Fibroblast of skin of left quadriceps (primary cell): ENCODE measurements at regions not wholly inside any gene's neighbourhood (a gene's known extent, or its start where the extent isn't known, plus 50 kb on each side); places are given as distances from the start of the nearest gene placed in this dataset.
"Not testable (repeated sequence)": the region's sequence is repeated elsewhere in the genome, so short reads cannot be mapped to it uniquely, and the experiment has no call there.

Experiments used
- DNase-seq, 2 experiments: peaks; one replicate each; pipeline ENCODE4 v3.0.0-alpha.2; 2013; ENCODE audit warnings: low read depth in 2 of 2

DNA sequence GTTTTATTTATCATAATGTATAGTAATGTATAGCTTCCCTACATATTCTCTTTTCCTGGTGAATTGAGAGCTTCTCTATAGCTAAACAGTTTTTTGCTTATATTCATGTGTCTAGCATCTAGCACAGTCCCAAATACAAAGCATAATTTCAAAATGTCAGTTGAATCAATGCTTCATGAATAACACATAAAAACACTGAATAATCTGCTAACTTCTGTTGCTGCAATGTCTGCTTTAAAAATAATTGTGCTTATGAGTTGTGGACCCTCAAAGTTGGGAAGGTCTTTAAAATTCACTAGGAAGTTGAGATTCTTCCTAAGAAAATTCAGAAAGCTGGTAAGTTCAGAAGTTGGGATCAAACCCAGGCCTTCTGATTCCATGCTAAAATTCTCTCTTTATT, 600.9 kb upstream of the FAM98A start:
- DNase-seq = no peak

DNA sequence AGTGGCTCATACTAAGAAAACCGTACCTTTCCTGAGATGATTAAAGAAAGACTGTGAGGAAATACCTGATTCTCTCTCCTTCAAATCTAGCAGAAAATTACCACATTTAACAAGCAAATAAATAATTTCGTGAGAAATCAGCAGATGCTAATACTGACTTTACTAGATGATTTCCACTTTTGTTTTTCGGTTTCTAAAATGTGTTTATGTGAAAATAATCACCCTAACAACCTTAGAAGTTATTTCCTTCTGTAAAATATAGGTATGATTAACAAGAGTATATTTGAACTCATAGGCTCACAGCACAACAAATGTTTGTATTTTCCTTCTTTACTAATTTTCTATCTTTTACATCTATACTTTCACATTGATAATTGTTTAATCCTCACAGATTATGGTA, 594.1 kb upstream of the FAM98A start:
- no peak for DNase-seq

DNA sequence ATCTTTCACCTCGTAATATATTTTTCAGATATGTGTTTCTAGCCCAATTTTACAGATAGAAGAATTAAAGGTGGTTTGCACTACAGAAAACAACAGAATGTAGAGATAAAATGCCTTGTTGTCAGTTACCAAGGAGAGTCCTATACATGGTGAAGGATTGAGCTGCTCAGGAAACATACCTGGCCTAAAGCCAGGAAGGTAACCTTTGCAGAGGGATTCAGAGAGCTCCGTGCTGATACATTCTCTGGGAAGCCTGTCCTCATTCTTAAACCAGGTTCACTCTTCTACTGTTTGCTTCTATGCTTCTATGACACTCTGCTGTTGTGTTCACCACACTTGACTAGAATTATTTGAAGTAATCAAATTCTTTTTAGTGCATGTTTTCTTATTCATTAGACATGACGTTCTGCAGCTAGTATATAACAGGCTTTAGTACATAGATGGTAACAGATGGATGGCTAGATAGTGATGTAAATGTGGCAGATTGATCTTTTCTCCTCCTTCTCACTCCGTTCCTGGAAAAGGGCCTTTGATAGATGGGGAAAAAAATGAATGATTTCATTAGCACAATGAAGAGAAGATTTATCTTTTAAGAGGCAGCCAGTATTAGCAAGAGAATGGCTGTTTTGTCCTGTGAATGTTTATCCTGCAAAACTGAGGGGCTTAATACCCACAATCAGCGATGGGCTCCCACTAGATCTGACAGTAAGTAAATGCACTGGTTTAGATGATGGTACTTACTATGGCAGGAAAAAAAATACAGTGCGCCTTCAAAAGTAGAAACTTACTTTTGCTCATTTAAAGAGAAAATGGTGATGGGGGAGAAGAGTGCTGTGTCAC, 589.6 kb upstream of the FAM98A start:
- DNase-seq = no peak

DNA sequence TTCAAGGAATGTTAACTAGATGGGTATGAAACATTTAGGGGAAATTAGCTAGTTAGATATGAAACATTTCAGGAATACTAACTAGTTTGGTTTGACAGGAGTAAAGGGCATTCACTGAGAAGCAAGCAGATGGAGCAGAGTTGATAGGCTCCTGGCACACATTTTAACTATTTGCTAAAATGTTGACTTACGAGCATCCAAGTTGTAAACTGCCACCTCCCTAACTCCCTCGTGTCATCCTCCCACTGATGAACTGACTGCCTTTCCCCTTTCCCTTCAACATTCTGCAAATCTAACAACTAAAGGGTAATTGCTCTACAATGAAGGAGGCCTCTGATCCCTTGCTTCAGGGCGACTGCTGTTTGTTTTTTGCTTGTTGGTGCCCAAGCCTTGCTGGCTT, 580.4 kb upstream of the FAM98A start:
- DNase-seq = no peak

DNA sequence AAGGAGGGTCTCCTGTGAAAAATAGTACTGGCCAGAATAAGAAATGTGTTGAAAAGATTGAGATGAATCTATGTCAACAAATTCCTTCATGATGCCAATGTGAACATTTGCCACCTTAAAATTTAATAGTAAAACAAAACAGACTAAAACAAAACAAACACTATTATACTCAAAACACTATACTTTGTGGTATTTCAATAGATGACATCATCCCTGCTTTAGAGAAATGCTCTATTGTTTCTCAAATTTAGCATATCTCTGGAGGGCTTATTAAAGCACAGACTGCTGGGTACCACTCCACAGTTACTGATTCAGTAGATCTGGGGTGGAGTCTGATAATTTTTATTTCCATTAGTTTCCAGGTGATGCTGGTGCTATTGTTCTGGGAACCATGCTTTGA, 579.4 kb upstream of the FAM98A start:
- no peak for DNase-seq

DNA sequence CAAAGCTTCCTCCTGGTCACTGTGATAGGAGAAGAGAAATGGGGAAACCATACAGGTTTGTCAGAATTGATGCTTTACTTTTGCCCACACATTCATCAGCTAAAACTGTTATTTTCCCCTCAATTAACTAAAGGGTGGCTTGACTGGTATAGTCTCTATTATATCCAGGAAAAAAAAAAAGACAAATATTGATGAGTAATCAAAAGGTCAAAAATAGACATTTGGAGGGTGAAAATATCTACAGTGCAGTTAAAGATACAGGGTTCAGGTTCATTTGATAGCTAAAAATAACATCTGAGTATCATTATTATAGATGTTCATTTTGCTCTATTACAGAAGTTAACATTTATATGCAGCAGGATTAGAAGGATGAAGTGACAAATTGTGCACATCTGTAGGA, 577.6 kb upstream of the FAM98A start:
- DNase-seq = no peak

DNA sequence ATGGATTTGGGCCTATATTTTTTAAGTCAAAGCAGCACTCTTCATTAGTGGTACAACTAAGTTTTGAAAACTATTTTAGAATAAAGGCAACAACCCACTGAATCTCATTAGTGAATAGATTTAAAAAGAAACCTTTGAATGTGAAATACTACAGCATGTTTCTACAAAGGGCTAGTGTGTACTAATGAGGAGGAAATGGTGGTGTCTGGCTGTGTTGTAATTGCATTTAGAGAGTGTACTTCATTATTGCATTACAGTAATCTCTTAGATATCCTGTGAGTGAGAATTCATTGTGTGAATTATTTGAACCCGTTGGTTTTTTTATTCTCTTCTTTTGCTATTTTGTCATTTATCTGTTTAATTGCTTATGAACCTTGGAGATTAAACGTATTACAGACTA, 575.4 kb upstream of the FAM98A start:
- no peak for DNase-seq

DNA sequence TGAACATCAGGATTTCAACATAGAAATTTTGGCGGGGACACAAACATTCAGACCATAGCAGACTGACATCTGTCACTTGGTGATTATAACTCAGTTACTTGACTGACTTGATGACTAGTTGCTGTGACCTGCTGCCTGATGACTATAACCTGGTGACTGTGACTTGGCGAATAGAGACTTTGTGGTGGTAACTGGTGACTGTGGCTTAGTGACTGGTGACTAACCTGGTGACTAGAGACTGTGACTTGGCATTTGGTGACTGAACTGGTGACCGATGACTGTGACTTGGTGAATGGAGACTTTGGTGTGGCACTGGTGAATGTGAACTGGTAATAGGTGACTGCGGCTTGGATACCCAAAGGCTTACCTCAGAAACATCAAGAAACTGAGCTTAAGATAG, 563.1 kb upstream of the FAM98A start:
- no peak for DNase-seq

DNA sequence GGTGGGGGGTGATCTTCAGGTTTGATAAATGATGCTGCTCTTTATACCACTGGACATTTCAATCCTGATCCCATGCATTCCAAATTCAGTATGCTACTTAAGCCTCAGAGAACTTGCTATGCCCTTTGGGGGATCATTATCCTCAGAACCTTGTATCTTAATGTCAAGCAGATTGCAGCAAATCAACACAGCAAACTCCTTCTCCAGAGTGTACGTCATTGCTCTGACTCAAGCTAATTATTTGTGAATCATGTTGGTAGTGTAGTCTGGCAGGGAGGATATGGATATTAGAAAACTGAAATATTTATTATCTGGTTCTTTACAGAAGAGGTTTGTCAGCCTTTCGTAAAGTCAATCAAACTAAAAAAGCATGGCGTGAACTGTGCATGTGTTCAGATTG, 562.5 kb upstream of the FAM98A start:
- DNase-seq = no peak

DNA sequence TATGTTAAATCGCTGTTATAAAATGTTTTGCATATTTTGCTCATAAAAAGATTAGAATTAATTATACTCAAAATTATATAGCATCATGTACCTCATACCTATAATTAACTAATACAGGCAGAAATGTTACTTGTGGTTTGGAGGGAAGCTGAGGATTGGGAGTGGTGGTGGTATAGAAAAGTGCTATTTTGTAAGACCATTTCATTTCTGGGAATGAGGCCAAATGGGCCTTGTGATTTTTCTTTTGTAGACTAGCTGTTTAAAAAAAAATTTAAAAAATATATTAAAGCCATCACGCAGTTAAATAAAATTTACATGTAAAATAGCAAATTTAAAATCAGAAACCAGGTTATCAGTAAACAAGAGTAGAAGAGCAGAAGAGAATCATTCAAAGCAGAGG, 560.8 kb upstream of the FAM98A start:
- DNase-seq = no peak

DNA sequence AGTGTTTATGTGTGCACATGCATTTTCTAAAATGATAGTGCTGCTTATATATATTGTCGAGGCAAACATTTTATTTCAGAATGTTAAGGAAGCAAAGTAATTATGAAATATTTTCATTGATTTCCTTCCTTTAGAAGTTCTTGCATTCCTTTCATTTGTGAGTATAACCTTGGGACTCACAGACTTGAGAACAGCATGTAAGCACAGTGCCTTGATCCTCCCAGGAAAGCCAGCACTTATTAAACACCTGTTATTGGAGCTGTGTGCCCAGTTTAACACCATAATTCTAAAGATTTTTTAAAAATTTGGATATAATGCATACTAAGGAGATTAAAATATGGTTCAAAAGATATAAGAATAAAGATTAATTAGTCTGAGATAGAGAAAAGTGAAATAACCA, 554.4 kb upstream of the FAM98A start:
- DNase-seq = no peak

DNA sequence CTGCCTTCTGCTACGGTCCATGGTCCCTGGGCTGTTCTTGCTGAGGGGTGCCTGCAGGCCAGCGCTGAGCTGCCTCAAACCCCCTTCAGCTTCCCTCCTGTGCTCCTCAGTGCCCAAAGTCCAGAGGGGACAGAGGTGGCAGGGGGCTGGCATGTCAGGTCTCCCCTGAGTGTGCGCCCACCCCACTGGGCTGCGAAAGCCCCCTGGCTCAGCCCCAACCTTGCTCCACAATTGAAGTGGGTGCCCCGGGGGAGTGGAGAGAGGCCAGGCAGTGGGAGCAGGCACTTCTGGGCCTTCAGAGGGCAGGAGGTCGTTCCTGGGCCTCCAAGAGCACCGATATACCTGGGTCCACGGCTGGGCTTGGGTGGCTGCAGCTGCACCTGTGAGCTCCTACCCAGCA, 548.7 kb upstream of the FAM98A start:
- DNase-seq = no peak

DNA sequence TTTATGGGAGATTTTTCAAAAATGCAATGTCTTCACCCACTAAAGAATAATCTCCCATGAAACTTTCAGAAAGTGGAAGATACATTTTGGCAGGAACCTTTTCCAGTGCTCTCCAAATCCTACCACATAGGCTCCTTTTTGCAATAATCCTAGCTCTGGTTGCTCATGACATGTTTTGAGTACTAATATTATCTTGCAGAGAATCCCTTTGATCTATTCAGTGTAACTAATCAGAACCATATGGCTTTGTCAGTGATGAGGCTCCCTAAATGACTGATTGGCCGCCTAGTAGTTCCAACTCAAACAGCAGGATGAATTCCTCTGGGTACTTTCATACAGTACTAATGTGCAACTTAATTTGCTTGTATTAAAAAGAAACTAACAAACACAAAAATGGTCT, 544.0 kb upstream of the FAM98A start:
- DNase-seq = no peak

DNA sequence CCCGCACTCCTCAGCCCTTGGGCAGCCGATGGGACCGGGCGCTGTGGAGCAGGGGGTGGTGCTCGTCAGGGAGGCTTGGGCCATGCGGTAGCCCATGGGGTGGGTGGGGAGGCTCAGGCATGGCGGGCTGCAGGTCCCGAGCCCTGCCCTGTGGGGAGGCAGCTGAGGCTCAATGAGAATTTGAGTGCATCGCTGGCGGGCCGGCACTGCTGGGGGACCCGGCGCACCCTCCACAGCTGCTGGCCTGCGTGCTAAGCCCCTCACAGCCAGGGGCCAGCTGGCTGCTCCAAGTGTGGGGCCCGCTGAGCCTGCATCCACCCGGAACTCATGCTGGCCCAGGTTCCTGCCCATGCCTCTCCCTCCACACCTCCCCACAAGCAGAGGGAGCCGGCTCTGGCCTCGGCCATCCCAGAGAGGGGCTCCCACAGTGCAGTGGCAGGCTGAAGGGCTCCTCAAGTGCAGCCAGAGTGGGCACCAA, 543.5 kb upstream of the FAM98A start:
- not testable (repeated sequence) for DNase-seq

DNA sequence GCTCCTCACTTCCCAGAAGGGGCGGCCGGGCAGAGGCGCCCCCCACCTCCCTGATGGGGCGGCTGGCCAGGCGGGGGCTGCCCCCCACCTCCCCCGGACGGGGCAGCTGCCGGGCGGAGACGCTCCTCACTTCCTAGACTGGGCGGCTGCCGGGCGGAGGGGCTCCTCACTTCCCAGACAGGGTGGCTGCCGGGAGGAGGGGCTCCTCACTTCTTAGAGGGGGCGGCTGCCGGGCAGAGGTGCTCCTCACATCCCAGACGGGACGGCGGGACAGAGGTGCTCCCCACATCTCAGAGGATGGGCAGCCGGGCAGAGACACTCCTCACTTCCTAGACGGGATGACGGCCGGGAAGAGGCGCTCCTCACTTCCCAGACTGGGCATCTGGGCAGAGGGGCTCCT, 534.0 kb upstream of the FAM98A start:
- not testable (repeated sequence) for DNase-seq

DNA sequence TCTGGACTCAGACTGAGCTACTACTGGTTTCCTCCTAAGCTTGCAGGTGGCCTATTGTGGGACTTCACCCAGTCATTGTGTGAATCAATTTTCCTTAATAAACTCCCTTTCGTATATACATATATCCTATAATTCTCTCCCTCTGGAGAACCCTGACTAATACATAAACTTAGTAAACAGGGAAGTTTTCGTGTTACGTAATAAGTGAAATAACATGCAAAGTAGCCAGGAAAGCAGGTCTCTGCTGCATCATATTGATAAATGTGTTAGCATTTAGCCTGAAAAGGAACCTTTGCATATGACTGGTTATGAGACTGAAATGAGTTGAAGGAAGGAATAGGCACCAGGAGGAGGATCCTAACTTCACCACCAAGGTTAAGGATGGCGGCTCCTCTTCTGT, 527.2 kb upstream of the FAM98A start:
- no peak for DNase-seq

DNA sequence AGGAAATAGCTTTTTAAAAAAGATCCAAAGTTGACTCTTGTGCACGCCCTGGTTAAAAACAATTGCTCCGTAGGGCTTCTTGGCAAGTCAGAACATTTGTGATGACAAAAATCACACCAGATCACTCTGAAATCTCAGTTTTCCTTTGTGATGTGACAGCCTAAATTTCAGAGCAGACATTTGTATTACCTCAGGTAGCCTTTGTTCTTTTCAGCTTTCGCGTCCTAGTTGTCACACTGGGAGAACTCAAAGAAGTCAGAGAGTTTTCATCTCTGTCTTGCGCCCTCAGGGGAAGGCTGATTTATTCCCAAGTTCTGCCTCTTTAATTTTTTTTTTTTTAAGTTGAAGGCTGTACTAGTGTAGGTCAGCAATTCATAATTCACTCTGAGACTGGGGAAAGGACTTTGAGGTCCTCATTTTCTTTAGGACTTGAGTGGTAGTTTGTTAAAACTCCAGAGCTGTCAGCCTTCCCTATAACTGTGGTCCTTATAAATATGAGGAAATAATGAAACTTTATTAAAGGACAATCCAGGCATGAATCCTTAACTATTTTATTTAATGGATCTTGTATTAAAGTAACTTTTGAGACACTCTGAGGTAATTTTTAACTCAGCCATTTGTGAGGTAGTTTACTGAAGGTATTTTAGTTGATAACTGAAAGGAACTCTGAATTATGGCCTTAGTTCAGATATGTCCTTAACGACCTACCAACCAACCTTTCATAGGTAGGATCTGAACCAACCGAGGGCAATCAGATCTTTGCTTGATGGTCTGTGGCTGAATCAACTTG, 525.1 kb upstream of the FAM98A start:
- no peak for DNase-seq

DNA sequence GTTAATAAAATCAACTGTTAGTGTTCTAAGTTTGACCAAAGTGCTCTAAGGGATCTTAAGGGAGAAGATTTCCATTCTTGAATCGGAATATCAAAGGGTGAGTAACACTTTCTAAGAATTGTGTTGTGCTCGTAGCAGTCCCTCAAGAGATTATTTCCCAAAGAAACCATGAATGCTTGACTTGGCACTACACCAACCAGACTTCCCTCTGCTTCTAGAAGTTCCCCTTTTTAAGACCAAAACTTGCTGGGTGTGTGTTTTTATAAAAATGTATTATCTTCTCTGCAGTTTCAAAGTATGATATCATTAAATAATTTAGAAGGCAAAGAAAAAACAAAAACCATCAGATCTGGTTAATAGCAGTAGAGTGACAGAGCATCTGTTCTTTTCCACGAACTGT, 522.0 kb upstream of the FAM98A start:
- DNase-seq = no peak

DNA sequence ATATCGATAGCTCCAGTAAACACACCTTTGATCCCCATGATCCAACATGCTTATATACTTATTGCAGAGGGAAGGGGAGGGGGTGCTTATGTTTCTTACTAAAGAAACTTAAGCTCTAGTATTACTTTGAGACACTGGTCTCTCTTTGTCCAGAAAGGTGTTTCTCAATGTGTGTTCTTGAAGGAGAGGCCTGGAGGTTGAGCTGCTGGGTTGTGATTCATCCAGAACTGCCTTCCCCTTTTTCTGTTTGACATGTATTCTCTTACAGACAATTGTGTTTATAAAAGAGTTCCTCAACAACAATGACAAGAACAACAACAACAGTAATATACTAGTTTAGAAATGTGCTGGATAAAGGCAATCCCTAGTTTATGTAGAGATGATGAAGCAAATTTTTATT, 516.0 kb upstream of the FAM98A start:
- no peak for DNase-seq

DNA sequence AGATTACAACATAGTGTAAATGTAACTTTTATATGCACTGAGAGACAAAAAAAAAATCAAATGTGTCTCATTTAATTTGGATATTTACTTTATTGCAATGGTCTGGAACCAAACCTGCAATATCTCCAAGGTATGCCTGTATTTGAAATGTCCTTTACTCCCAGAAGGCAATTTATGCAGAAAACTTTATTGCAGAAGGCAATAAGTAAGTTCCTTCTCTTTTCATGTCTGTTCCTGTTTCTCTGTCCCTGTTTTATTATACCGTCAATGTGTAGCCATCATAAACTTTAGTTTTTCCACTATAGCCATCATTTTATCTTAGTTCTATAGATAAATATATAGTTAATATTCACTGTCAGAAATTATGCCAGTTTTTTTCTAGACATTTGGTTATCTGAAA, 513.1 kb upstream of the FAM98A start:
- DNase-seq = no peak

DNA sequence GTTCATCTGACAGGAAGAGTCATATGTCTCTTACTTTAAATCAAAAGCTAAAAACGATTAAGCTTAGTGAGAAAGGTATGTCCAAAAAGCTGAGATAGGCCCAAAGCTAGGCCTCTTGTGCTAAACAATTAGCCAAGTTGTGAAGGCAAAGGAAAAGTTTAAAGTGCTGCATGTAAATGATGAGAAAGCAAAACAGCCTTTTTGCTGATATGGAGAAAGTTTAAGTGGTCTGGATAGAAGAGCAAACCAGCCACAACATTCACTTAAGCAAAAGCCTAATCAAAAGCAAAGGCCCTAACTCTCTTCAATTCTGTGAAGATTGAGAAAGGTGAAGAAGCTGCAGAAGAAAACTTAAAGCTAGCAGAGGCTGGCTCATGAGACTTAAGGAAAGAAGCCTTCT, 511.3 kb upstream of the FAM98A start:
- no peak for DNase-seq

DNA sequence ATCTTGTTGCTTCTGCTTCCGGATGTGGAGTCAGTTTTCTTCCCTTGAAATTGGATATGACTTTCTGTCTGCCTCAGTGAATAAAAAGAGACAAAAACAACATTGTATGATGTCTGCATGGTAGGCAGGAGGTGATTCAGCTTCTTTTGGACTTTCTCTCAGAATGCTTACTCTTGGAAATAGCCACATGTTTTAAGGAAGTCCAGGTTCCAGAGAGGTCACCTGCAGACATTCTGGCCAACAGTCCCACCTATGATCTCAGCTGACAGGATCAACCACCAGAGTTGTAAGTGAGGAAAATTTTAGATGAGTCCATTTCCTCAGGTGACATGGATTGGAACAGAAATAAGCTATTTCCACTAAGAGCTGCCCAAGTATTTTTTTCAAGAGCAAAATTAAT, 508.7 kb upstream of the FAM98A start:
- no peak for DNase-seq
